GM19324 (cell line): ENCODE measurements at regions not wholly inside any gene's neighbourhood (a gene's known extent, or its start where the extent isn't known, plus 50 kb on each side); places are given as distances from the start of the nearest gene placed in this dataset.
"Not testable (repeated sequence)": the region's sequence is repeated elsewhere in the genome, so short reads cannot be mapped to it uniquely, and the experiment has no call there.

Experiments
- ATAC-seq: cut with Tn5 transposase; IDR thresholded peaks from one replicate; pipeline ENCODE4 v1.9.1; 2021; ENCODE audit warnings: mild to moderate bottlenecking, moderate library complexity; ENCODE audit not compliant: unreplicated experiment, low FRiP score

GRCh38 chr11:90972159-90972558 is 749.3 kb upstream of the CHORDC1 start:
- ATAC-seq = not testable (repeated sequence)

GRCh38 chr11:90947930-90948329 is 725.1 kb upstream of the CHORDC1 start:
- no peak for ATAC-seq

DNA sequence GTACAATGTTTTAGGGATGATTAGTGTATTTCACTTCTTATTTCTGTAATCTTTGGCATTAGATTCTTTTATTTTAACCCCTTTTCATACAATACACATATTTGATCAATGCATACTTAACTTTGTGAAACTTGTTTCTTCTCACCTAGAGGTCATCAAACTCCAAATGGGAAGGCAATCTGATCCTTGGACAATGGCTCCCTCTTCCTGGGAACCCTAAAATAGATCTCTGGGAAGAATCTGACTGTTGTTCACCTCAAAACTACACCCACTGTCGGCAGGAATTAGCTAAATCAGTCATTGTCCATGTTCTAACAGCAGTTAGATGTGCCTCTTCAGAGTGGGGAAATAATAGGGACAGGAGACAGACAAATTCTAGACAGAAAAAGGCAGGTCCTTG is 707.4 kb upstream of the CHORDC1 start:
- no peak for ATAC-seq

DNA sequence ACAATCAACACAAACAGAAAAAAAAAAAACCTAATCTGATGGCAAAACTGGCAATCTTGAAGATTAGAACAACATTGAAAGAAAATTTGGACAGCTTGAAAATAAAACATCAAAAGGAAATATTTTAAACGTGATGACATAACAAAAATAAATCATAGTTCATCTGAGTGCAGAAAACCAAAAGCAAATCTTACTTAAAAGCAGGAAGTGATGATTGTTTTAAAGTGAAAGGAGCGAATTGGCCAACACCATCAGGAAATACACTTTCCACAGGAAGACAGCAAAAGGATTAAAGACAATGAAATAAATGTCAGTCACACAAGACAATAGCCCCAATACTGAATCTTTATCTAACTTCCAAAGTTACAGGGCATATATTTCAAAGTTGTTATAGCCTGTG is 696.5 kb upstream of the CHORDC1 start:
- ATAC-seq = no peak

DNA sequence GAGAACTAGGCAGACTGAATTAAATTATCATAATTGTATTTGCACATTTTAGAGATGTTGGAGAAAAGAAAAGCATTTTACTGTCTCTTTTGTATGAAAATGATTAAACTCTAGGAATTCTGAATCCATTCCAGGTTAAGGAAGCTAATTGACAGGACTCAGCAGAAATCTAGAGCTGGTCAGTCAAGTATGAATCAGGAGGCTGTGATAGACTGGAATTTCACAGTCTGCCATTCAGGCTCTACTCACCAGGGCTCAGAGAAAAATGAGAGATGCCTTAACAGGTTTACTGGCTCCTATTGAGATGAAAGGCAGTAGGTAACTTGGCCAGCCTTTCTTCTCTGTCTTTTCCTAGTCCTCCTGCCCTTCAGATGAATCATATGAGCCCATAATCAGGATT is 693.9 kb upstream of the CHORDC1 start:
- ATAC-seq = no peak

- no peak for ATAC-seq
These were observed 690.4 kb upstream of the CHORDC1 start for GRCh38 chr11:90913131-90913668.

GRCh38 chr11:90912631-90913030 is 689.8 kb upstream of the CHORDC1 start:
- ATAC-seq = no peak

DNA sequence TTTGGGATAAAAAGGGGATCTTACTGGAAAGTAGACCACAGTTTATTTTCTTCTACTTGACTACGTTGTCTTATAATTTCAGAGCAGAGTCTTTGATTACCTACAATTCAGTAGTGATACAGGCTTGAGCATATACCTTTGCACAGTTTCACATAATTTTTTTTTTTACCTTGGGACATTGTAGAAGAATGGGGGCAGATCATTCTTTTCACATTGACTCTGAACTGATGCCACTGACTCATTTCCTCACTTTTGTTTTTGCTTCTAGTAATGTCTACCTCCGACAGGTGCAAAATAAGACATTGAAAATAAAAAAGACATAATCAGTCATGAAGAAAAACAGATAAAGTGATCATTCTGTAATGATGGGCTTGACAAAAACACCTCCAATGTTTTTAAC is 688.3 kb upstream of the CHORDC1 start:
- no peak for ATAC-seq

DNA sequence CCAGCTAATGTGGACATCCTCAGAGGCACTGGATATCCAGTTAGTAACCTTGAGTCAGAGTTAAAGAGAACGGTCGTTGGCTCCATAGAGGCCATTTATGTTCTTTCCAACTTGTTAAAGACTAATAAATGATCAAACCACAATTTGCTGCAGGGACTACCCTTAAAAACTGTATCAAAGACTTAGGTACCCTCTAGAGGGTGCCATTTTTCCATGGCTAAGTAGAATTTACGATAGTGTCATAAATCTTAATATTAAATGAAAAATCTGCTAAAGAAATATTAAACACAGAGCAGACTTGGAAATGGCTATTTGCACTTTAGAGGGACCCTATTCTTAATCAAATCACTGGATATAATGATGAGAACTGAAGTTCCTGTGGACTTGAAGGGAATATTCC is 685.2 kb upstream of the CHORDC1 start:
- ATAC-seq = no peak

DNA sequence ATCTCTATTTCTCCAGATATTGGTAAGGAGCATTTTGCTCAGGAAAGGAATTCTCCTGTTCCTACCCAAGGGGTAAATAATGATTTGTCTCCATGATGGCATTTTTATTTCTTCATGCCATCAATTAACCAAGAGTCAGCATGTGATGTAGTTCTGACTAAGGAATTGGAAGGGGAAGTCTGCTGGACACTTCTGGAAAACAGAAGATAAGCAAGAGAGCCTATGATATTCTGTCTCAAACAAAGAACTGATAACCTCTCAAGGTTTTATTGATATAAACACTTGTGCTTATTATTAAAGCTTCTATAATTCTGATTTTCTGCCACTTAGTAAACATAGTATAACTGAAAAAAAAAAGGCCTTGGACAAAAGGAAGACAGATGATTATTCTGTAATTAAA is 673.0 kb upstream of the CHORDC1 start:
- ATAC-seq = no peak

DNA sequence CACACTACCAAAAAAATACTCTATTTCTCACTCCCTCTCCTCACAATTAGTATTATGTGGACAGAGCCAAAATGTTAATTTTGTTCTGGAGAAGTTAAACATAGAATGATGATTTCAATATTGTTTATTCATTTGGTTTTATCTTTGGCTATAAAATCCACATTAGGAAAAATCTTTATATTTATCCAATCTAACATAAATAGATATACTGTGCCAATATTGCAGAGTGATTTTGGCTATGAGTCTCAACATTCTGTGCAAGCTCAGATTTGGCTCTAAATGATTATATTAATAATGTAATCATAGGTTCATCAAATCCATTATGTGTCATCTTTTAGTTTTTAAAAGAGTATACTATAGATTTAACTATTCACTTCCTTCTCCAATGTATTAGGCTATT is 667.5 kb upstream of the CHORDC1 start:
- no peak for ATAC-seq

DNA sequence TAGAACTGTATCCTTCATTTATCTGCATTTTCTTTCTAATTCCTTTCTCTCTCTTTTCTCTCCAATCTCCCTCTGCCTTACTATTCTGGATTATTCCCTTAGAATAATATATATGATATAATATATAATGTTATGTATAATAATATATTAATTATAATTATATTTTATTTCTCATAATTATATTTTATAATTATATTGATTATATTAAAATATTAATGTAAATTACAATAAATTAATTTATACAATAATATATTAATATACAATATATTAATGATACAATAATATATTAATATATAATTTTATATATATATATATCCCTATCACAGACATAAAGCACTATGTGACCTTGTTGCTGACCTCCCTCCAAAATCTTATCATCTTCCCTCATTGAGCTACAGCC is 661.3 kb upstream of the CHORDC1 start:
- no peak for ATAC-seq

DNA sequence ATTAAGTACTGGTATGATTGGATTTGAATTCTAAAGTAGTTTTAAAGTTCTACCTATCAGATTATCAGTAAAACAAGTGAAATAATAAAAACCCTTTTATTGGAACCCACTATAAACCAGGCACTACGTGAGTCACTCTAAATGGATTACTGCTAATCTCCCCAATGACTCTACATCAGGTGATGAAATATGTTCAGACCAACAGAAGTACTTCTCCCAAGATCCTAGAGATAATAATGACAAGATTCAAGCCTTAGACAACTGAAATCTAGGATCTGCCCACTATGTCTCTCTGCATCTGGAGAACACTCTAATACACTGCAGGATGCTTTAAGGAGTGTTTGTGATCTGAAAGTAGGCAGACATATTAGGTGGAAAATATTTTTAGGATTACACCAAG is 652.1 kb upstream of the CHORDC1 start:
- no peak for ATAC-seq

DNA sequence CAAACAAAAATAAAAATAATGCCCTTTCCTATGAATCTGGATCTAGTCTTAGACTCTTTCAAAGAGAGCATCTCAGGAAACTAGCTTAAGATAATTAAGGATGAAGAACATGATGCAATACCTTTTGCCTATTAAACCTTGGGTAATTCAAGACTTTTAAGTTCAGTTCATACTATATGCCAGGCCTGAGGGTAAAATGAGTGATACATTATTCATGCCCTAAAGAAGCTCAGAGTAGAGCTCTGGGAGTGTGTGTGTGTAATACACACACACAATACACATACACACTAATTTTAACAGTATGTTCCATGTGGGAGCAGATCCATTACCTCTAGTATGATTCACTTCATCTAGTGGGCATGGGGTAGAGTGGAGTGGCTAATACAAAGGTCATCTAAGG is 651.4 kb upstream of the CHORDC1 start:
- no peak for ATAC-seq

- ATAC-seq = no peak
These were observed 644.6 kb upstream of the CHORDC1 start for GRCh38 chr11:90867416-90867815.

GRCh38 chr11:90856790-90857189 is 633.9 kb upstream of the CHORDC1 start:
- ATAC-seq = no peak

DNA sequence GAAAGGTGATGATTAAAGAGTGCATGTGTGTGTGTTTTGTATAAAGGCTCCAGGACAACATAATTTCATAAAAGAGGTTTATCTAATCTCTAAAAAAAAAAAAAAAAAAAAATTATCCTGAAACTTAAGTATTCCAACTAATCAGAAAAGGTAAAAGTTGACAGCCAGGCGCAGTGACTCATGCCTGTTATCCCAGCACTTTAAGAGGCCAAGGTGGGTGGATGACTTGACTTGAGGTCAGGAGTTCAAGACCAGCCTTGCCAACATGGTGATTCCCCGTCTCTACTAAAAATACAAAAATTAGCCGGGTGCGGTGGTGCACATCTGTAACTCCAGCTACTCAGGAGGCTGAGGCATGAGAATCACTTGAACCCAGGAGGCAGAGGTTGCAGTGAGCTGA is 632.7 kb upstream of the CHORDC1 start:
- no peak for ATAC-seq

GRCh38 chr11:90851196-90851595 is 628.3 kb upstream of the CHORDC1 start:
- ATAC-seq = no peak

DNA sequence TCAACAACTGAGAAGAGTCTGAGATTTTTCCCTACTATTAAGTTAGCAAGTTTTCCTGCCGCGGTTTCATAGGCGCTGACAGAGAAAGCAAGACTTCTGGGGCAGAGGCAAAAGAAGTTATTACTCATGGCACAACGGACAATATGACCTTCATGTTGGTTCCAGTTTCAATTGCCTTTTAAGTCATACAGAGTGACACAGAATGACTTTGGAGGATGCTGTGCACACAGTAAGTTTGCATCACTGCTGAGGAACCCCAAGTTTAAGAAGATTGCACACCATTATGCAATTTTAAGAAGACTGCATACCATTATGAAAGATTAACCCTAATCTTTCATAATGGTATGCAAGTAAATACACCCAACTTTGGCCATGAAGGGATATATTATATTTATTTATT is 626.5 kb upstream of the CHORDC1 start:
- no peak for ATAC-seq

DNA sequence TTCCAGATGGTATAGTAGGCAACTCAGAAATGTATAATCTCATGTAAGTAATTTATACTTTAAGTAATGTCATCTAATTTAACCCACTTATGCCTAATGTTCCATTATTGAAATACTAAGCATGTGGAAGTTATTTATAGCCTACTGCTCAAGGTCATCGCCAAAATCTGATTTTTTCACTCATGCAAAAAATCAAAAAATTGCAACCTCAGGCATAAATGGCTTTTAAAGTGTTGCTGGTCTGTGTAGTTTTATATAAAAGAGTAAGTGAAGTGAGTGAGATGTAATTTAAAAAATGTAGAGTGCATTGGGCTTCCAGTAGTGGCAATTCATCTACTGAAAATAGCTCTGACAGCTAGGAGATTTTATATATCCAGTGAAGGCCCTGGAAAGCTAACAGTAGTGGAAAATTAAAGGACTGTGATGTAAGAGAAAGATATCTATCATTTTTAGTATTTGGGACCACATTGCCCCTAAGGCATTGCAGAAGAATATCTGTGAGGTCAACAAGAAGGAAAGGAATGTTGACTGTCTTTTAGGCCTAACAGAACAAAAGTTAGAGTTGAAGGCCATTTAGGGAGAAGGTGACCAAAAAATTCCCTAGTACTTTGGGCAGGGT is 624.5 kb upstream of the CHORDC1 start:
- ATAC-seq = no peak

- no peak for ATAC-seq
These were observed 623.8 kb upstream of the CHORDC1 start for GRCh38 chr11:90846628-90847027.

DNA sequence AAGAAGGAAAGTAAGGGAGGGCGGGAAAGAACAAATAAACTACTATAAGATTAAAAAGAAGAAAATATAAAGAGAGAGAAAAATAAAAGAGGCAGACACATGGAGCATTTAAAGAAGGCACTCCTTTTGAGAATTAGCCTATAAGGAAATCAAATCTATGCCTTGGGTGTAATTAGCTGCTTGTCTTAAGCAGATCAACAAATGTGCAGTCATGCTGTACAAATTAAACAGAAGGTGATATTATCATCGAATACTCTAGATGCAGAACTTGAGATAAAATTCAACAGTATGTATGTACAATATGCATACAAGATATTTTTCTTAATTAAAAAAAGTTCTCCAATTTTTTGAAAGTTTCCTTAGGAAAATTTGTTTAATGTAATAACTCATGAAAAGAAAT is 623.0 kb upstream of the CHORDC1 start:
- no peak for ATAC-seq

- no peak for ATAC-seq
These were observed 622.3 kb upstream of the CHORDC1 start for GRCh38 chr11:90845126-90845525.
